ENCODE measurements at regions not wholly inside any gene's neighbourhood (a gene's known extent, or its start where the extent isn't known, plus 50 kb on each side); places are given as distances from the start of the nearest gene placed in this dataset.

DNA sequence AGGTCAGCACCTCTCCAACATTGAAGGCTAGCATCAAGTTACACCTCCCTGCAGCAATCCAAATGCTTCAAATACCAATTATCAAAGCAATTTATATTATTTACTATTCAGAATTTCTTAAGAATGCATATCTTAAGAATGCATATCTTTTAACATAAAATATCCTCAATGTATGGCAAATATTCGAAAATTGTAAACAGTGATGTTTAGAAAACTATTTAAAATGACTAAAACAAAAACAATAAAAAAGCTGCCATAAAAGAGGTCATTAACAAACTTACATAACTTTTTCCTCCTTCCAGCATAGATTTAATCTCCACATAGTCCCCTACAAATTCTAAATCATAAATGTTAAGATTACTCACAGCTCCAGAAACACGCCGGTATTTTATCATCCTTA is 85.1 kb upstream of the SOX6 start:
- Histone ChIP-seq H3K27ac (ENCODE audit: insufficient read length, low read depth, low read length) (no peak overlapping the region), H2BK5ac (ENCODE audit: insufficient read length, low read length) (no peak overlapping the region), H3K4ac (ENCODE audit: low read depth, low read length) (no peak overlapping the region), H3K9me3 (ENCODE audit: control insufficient read depth, low read depth, low read length) (no peaks in the 10 kb centered on the region), H2BK12ac (ENCODE audit: insufficient read length, low read depth, low read length) (no peak overlapping the region), H3K4me2 (ENCODE audit: insufficient read depth, insufficient read length, low read length) (no peak overlapping the region), H2BK20ac (ENCODE audit: low read depth, low read length, poor library complexity, severe bottlenecking) (no peak overlapping the region), H4K91ac (ENCODE audit: insufficient read length, low read depth, low read length) (no peak overlapping the region), H2AFZ (ENCODE audit: low read length) (no peak overlapping the region), H4K20me1 (ENCODE audit: control insufficient read depth, insufficient read depth, insufficient read length) (no peaks in the 10 kb centered on the region), H2BK15ac (ENCODE audit: low read depth, low read length) (no peak overlapping the region), H3K79me2 (ENCODE audit: insufficient read depth, low read length) (no peaks in the 10 kb centered on the region), H3K4me1 (ENCODE audit: insufficient read depth, low read length) (no peaks in the 10 kb centered on the region; the same call in 1 of the 2 replicates), H3K23ac (ENCODE audit: insufficient read length, low read depth, low read length) (no peak overlapping the region), H3K27me3 (ENCODE audit: insufficient read depth, low read length) (no peaks in the 10 kb centered on the region), H4K8ac (replicated peaks; ENCODE audit: insufficient read length, low read depth, low read length) (no peak overlapping the region), H3K18ac (ENCODE audit: insufficient read length, low read depth, low read length) (no peak overlapping the region), H3K79me1 (ENCODE audit: insufficient read depth, low read depth, low read length, poor library complexity, severe bottlenecking) (no peaks in the 10 kb centered on the region), H4K5ac (ENCODE audit: insufficient read length, low read depth, low read length) (no peak overlapping the region), H3K14ac (ENCODE audit: insufficient read depth, low read length) (no peak overlapping the region), H3K9ac (ENCODE audit: extremely low read depth, insufficient read length, low read length) (no peak overlapping the region), H3K23me2 (ENCODE audit: insufficient read length, low read depth, low read length, poor library complexity, severe bottlenecking) (no peaks in the 10 kb centered on the region), H2BK120ac (ENCODE audit: low read depth, low read length, poor library complexity, severe bottlenecking) (no peak overlapping the region), H3T11ph (ENCODE audit: low read length) (no peak overlapping the region), H3K56ac (ENCODE audit: insufficient read length, low read depth, low read length) (no peak overlapping the region), H2AK5ac (ENCODE audit: insufficient read length, low read length) (no peak overlapping the region)
- Mint-ChIP-seq H3K36me3 (ENCODE audit: insufficient read depth in 1 of 3, low read depth in 3 of 3) (no peaks in the 10 kb centered on the region), H3K9me3 (no peaks in the 10 kb centered on the region), H3K4me1 (peaks cover 0 to 6% of the 10 kb centered on the region in 2 experiments; a peak in 2 of 4 replicates), H3K27me3 (ENCODE audit: low read depth) (peaks cover 19% of the 10 kb centered on the region), H3K27ac (no peak overlapping the region), H3K4me3 (no peak overlapping the region)
- no CpG with 5 or more reads among the region's 3 CpGs for WGBS (ENCODE audit: extremely low coverage, insufficient read length, low lambda C conversion rate)
- TF ChIP-seq, protein P1, sequence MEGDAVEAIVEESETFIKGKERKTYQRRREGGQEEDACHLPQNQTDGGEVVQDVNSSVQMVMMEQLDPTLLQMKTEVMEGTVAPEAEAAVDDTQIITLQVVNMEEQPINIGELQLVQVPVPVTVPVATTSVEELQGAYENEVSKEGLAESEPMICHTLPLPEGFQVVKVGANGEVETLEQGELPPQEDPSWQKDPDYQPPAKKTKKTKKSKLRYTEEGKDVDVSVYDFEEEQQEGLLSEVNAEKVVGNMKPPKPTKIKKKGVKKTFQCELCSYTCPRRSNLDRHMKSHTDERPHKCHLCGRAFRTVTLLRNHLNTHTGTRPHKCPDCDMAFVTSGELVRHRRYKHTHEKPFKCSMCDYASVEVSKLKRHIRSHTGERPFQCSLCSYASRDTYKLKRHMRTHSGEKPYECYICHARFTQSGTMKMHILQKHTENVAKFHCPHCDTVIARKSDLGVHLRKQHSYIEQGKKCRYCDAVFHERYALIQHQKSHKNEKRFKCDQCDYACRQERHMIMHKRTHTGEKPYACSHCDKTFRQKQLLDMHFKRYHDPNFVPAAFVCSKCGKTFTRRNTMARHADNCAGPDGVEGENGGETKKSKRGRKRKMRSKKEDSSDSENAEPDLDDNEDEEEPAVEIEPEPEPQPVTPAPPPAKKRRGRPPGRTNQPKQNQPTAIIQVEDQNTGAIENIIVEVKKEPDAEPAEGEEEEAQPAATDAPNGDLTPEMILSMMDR (conservative IDR thresholded peaks at IDR 0.05): no peak
- DNase-seq: no peak

Measured in H9 (cell line).